ENCODE measurements at regions not wholly inside any gene's neighbourhood (a gene's known extent, or its start where the extent isn't known, plus 50 kb on each side); places are given as distances from the start of the nearest gene placed in this dataset.
"Not testable (repeated sequence)": the region's sequence is repeated elsewhere in the genome, so short reads cannot be mapped to it uniquely, and the experiment has no call there.

DNA sequence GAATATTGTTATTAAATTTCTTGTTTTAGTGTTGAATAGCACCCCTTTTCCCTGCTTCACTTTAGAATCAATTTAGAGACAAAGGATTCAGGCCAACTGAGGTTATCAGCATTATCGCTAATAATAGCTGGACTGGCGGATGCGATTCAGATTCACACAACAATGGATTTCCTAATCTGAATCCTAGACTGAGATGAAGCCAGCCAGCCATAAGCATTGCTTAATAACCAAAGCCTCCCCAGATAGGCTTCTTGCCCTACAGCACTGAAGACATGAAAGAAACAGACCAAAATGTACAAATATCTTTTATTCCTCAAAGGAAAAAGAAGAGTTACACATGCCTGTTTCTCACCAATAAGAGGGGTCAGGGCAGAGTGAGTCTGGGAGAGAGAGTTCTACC is 94.0 kb upstream of the FBXO28 start:
- not testable (repeated sequence) for H3K36me3 ChIP-seq; H3K4me1 ChIP-seq; H3K4me3 ChIP-seq (ENCODE audit: low read depth, low read length); DNase-seq; H3K27me3 ChIP-seq; H3K9me3 ChIP-seq

DNA sequence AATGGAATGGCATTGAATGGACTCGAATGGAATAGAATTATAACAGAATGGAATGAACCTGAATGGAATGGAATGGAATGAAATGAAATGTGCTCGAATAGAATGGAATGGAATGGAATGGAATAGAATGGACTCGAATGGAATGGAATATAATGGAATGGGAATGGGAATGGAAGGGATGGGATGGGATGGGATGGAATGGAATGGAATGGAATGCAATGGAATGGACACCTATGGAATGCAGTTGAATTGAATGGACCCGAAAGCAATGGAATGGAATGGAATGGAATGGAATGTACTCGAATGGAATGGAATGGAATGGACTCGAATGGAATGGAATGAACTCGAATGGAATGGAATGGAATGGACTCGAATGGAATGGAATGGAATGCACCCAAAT is 98.1 kb upstream of the FBXO28 start:
- H3K36me3 ChIP-seq; DNase-seq; H3K27me3 ChIP-seq; H3K4me1 ChIP-seq; H3K4me3 ChIP-seq (ENCODE audit: low read depth, low read length): not testable (repeated sequence)
- peaks cover 14% of the 10 kb centered on the region for H3K9me3 ChIP-seq

DNA sequence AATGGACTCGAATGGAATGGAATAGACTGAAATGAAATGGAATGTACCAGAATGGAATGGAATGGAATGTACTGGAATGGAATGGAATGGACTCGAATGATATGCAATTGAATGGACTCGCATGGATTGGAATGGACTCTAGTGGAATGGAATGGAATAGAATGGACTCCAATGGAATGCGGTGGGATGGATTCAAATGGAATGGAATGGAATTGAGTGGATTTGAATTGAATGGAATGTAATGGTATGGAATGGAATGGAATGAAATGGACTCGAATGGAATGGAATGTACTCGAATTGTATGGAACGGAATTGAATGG is 99.6 kb upstream of the FBXO28 start:
- no peak overlapping the region for H3K4me3 ChIP-seq (ENCODE audit: low read depth, low read length)
- H3K9me3 ChIP-seq: peaks cover 14% of the 10 kb centered on the region
- TF ChIP-seq, protein P1, sequence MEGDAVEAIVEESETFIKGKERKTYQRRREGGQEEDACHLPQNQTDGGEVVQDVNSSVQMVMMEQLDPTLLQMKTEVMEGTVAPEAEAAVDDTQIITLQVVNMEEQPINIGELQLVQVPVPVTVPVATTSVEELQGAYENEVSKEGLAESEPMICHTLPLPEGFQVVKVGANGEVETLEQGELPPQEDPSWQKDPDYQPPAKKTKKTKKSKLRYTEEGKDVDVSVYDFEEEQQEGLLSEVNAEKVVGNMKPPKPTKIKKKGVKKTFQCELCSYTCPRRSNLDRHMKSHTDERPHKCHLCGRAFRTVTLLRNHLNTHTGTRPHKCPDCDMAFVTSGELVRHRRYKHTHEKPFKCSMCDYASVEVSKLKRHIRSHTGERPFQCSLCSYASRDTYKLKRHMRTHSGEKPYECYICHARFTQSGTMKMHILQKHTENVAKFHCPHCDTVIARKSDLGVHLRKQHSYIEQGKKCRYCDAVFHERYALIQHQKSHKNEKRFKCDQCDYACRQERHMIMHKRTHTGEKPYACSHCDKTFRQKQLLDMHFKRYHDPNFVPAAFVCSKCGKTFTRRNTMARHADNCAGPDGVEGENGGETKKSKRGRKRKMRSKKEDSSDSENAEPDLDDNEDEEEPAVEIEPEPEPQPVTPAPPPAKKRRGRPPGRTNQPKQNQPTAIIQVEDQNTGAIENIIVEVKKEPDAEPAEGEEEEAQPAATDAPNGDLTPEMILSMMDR (IDR thresholded peaks at IDR 0.05; ENCODE audit: low read depth, low read length): no peak
- no peaks in the 10 kb centered on the region for H3K4me1 ChIP-seq
- no peak for DNase-seq
- no peaks in the 10 kb centered on the region for H3K36me3 ChIP-seq
- H3K27me3 ChIP-seq: no peaks in the 10 kb centered on the region

DNA sequence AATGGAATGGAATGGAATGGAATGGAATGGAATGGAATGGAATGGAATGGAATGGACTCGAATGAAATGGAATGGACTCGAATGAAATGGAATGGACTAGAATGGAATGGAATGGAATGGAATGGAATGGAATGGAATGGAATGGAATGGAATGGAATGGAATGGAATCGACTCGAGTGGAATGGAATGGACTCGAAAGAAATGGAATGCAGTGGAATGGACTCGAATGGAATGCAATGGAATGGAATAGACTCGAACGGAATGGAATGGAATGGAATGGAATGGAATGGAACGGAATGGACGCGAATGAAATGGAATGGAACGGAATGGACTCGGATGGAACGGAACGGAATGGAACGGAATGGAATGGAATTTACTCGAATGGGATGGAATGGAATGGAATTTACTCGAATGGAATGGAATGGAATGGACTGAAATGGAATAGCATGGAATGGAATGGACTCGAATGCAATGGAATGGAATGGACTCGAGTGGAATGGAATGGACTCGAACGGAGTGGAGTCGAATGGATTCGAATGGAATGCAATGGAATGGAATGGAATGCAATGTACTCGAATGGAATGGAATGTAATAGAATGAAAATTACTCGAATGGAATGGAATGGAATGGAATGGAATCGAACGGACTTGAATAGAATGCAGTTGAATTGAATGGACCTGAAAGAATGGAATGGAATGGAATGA is 100.1 kb upstream of the FBXO28 start:
- H3K36me3 ChIP-seq; H3K27me3 ChIP-seq; DNase-seq; H3K4me3 ChIP-seq (ENCODE audit: low read depth, low read length); H3K4me1 ChIP-seq: not testable (repeated sequence)
- peaks cover 14% of the 10 kb centered on the region for H3K9me3 ChIP-seq

DNA sequence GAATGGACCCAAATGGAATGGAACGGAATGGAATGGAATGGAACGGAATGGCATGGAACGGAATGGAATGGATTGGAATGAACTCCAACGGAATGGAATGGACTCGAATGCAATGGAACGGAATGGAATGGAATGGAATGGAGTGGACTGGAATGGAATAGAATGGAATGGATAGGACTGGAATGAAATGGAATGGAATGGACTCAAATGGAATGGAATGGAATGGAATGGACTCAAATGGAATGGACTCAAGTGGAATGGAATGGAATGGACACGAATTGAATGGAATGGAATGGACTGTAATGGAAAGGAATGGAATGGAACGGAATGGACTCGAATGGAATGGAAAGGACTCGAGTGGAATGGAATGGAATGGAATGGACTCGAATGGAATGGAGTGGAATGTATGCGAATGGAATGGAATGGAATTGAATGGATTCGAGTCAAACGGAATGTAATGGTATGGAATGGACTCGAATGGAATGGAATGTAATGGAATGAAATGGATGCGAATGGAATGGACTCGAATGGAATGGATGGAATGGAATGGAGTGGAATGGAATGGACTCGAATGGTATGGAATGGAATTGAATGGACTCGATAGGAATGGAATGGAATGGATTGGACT is 101.0 kb upstream of the FBXO28 start:
- H3K9me3 ChIP-seq: peaks cover 14% of the 10 kb centered on the region
- H3K36me3 ChIP-seq; H3K4me1 ChIP-seq; H3K27me3 ChIP-seq; H3K4me3 ChIP-seq (ENCODE audit: low read depth, low read length); DNase-seq: not testable (repeated sequence)

DNA sequence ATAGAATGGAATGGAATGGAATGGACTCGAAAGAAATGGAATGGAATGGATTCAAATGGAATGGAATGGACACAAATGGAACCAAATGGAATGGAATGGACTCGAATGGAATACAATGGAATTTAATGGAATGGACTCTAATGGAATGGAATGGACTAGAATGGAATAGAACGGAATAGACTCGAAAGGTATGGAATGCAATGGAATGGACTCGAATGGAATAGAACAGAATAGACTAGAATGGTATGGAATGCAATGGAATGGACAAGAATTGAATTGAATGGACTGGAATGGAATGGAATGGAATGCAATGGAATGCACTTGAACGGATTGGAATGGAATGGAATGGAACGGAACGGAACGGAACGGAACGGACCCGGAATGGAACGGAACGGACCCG is 101.7 kb upstream of the FBXO28 start:
- DNase-seq; H3K36me3 ChIP-seq; H3K4me1 ChIP-seq; H3K27me3 ChIP-seq; H3K4me3 ChIP-seq (ENCODE audit: low read depth, low read length): not testable (repeated sequence)
- peaks cover 14% of the 10 kb centered on the region for H3K9me3 ChIP-seq

DNA sequence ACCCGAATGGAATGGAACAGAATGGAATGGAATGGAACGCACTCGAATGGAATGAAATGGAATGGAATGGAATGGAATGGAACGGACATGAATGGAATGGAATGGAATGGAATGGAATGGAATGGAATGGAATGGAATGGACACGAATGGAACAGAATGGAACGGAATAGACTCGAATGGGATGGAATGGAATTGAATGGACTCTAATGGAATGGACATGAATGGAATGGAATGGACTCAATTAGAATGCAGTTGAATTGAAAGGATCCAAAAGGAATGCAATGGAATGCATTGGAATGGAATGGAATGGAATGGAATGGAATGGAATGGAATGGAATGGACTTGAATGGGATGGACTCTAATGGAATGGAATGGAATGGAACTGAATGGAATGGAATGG is 102.2 kb upstream of the FBXO28 start:
- not testable (repeated sequence) for H3K27me3 ChIP-seq; H3K4me1 ChIP-seq; DNase-seq; H3K4me3 ChIP-seq (ENCODE audit: low read depth, low read length); H3K36me3 ChIP-seq
- H3K9me3 ChIP-seq: peaks cover 14% of the 10 kb centered on the region

DNA sequence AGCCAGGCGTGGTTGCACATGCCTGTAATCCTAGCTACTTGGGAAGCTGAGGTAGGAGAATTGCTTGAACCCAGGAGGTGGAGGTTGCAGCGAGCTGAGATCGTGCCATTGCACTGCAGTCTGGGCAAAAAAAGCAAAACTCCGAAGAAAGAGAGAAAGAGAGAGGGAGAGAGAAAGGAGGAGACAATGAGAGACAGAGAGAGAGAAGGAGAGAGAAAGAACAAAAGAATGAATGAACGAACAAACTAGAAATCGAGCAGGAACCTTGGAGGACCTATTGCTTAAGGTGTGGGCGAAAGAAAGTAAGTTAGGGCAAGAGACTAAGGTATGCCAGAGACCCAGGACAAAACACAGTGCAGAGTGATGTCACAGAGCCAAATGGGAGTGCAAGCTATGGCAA is 102.8 kb upstream of the FBXO28 start:
- peaks cover 14% of the 10 kb centered on the region for H3K9me3 ChIP-seq
- not testable (repeated sequence) for H3K36me3 ChIP-seq; H3K4me3 ChIP-seq (ENCODE audit: low read depth, low read length); DNase-seq; H3K27me3 ChIP-seq; H3K4me1 ChIP-seq

DNA sequence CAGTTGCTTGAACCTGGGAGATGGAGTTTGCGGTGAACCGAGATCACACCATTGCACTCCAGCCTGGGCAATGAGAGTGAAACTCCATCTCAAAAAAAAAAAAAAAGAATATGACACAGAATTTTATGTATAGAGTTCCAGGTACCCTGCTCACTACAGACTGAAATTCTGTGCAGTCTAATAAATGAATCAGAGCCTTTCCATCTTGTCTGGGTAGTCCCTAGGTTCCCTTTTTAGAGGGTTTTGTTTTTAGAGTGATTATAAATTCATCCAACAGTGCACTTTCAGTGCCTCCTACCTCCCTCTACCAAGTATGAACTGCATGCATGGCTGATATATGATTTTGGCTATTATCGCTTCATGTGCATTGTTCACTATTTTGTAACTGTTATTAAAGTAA is 107.9 kb upstream of the FBXO28 start:
- H3K9me3 ChIP-seq; H3K27me3 ChIP-seq; H3K4me1 ChIP-seq; DNase-seq; H3K4me3 ChIP-seq (ENCODE audit: low read depth, low read length); H3K36me3 ChIP-seq: not testable (repeated sequence)

DNA sequence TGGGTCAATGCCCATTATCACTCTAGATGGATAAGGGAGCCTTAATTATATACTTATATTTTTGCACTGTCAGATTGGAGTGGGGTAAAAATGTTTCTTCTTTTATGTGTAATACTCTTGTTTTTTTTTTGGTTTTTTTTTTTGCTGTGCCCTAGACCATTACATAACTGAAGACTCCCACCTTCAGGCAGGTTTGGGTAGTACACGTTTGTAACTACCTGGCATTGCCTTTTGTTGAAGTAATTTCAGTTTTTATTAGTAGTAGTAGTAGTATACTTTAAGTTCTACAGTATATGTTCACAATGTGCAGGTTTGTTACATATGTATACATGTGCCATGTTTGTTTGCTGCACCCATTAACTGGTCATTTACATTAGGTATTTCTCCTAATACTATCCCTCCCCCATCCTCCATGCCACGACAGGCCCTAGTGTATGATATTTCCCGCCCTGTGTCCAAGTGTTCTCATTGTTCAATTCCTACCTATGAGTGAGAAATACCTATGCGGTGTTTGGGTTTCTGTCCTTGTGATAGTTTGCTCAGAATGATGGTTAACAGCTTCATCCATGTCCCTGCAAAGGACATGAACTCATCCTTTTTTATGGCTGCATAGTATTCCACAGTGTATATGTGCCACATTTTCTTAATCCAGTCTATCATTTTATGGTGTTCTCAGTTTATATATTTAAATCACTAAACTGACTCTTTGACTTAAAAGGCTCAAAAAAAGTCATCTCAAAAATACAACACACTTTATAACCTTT is 109.2 kb upstream of the FBXO28 start:
- not testable (repeated sequence) for H3K4me3 ChIP-seq (ENCODE audit: low read depth, low read length); H3K4me1 ChIP-seq; H3K27me3 ChIP-seq; H3K9me3 ChIP-seq; H3K36me3 ChIP-seq
- peak; percentile 53 for DNase-seq
- TF ChIP-seq, protein P1 (IDR thresholded peaks at IDR 0.05; ENCODE audit: low read depth, low read length): peak; percentile 43

DNA sequence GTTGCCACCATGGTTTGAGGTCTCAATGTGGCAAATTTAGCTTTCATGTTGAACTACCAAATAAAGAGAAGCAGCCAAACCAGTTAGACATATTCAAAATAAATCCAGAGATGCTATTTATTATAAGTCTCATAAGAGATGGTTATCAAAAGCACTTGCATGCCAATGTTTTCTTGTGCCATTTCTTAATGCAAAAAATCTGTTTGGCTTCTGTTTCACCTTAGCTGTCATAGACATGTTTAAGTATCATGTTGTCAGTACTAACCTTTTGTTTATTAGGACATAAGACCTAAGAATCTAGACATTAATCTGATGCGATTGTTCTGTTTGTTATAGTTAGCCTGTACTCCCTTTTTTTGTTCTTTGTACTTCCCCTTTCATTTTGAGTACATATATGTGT is 110.0 kb upstream of the FBXO28 start:
- not testable (repeated sequence) for H3K36me3 ChIP-seq; H3K27me3 ChIP-seq; H3K4me1 ChIP-seq; DNase-seq; H3K9me3 ChIP-seq; H3K4me3 ChIP-seq (ENCODE audit: low read depth, low read length)

DNA sequence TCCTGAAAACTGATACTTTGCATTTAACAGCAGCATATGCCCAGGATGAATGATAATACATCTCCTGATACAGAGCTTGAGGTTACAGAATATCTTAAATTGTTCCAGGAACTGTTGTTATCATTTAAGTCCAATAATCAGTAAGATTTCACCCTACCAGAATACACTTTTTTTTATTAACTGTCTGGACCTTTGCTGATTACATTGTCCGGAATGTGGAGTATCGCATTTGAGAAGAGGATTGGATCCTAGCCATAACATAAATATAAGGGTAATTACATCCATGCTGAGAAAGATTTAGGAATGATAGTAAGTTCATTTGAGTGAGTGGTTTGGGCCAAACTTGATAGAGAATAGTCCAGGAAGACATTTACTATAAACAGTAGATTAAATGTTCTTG is 112.2 kb upstream of the FBXO28 start:
- not testable (repeated sequence) for H3K36me3 ChIP-seq; H3K4me1 ChIP-seq; H3K4me3 ChIP-seq (ENCODE audit: low read depth, low read length); H3K27me3 ChIP-seq; H3K9me3 ChIP-seq; DNase-seq

DNA sequence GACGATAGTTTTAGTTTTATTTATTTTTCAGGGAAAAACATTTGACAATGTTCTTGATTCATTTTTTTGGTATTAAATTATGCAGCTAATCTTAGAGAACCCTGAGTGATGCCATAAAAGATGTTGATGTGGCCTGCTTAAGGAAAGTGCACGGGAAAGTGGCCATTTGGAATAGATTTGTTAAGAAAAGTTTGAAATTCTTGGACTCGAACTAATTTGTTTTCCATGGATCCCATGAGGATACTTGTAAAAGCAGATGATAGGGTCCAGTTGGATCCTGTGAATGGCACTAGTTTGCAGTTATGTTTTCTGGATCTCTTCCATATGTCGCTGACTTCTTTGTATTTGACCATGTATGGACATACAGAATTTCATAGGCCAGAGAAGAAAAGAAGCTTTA is 114.2 kb upstream of the FBXO28 start:
- not testable (repeated sequence) for H3K4me1 ChIP-seq; H3K9me3 ChIP-seq; DNase-seq; H3K4me3 ChIP-seq (ENCODE audit: low read depth, low read length); H3K27me3 ChIP-seq; H3K36me3 ChIP-seq
